Mesenchymal stem cell (in vitro differentiated cells and primary cell): ENCODE measurements at regions not wholly inside any gene's neighbourhood (a gene's known extent, or its start where the extent isn't known, plus 50 kb on each side); places are given as distances from the start of the nearest gene placed in this dataset.

ENCODE experiments used
- DNase-seq: peaks from one replicate; pipeline ENCODE4 v3.0.0-alpha.2; 2013
- H2AFZ ChIP-seq: one replicate; pipeline ENCODE4 v1.6.1; 2013; ENCODE audit warnings: low read depth, mild to moderate bottlenecking, control low read depth, inconsistent platforms, low read length, moderate library complexity
- H2AK5ac ChIP-seq: 2 replicates; pipeline ENCODE4 v1.6.1; 2013; ENCODE audit warnings: low read length, moderate library complexity, mild to moderate bottlenecking, inconsistent platforms; ENCODE audit not compliant: severe bottlenecking
- H2BK120ac ChIP-seq: one replicate; pipeline ENCODE4 v1.6.1; 2013; ENCODE audit warnings: low read depth, mild to moderate bottlenecking, inconsistent platforms, low read length, moderate library complexity
- H2BK12ac ChIP-seq, 2 experiments: one replicate each; pipeline ENCODE4 v1.6.1; 2013; ENCODE audit warnings: inconsistent platforms in 2 of 2, low read length in 2 of 2, mild to moderate bottlenecking in 2 of 2, moderate library complexity in 2 of 2, control low read depth in 1 of 2
- H2BK15ac ChIP-seq: one replicate; pipeline ENCODE4 v1.6.1; 2013; ENCODE audit warnings: mild to moderate bottlenecking, low read depth, inconsistent platforms; ENCODE audit not compliant: poor library complexity, severe bottlenecking
- H2BK5ac ChIP-seq: 2 replicates; pipeline ENCODE4 v1.6.1; 2013; ENCODE audit warnings: low read depth, mild to moderate bottlenecking, low read length, control low read depth, inconsistent platforms; ENCODE audit not compliant: poor library complexity, severe bottlenecking
- H3K14ac ChIP-seq, 2 experiments: one replicate each; pipeline ENCODE4 v1.6.1; 2013; ENCODE audit warnings: inconsistent platforms in 2 of 2, low read length in 2 of 2, control low read depth in 1 of 2, mild to moderate bottlenecking in 1 of 2, moderate library complexity in 1 of 2
- H3K18ac ChIP-seq, 2 experiments: one replicate each; pipeline ENCODE4 v1.6.1; 2013; ENCODE audit warnings: inconsistent platforms in 2 of 2, low read length in 2 of 2, control low read depth in 1 of 2, low read depth in 1 of 2, mild to moderate bottlenecking in 1 of 2
- H3K23ac ChIP-seq, 2 experiments: one replicate each; pipeline ENCODE4 v1.6.1; 2013; ENCODE audit warnings: inconsistent platforms in 2 of 2, low read length in 2 of 2, mild to moderate bottlenecking in 2 of 2, moderate library complexity in 2 of 2, control low read depth in 1 of 2
- H3K27ac ChIP-seq: 2 replicates; pipeline ENCODE4 v1.5.1; 2013; ENCODE audit warnings: mild to moderate bottlenecking, moderate library complexity, low read length, control low read depth, inconsistent platforms; ENCODE audit not compliant: poor library complexity, severe bottlenecking
- H3K27me3 ChIP-seq, 2 experiments: 2 replicates each; pipeline versions ENCODE4 v1.6.1 to v1.7.0; 2013; ENCODE audit warnings: low read length in 2 of 2, mild to moderate bottlenecking in 2 of 2, moderate library complexity in 2 of 2, control low read depth in 1 of 2, inconsistent platforms in 1 of 2; ENCODE audit not compliant: control insufficient read depth in 1 of 2, insufficient read depth in 1 of 2
- H3K36me3 ChIP-seq, 2 experiments: 2 replicates each; pipeline versions ENCODE4 v1.6.1 to v1.7.0; 2013; ENCODE audit warnings: low read length in 2 of 2, control low read depth in 1 of 2, inconsistent platforms in 1 of 2, low read depth in 1 of 2, mild to moderate bottlenecking in 1 of 2; ENCODE audit not compliant: insufficient read depth in 2 of 2, control insufficient read depth in 1 of 2
- H3K4ac ChIP-seq, 2 experiments: one replicate each; pipeline ENCODE4 v1.6.1; 2013; ENCODE audit warnings: inconsistent platforms in 2 of 2, low read length in 2 of 2, mild to moderate bottlenecking in 2 of 2, moderate library complexity in 2 of 2, control low read depth in 1 of 2, low read depth in 1 of 2
- H3K4me1 ChIP-seq: 2 replicates; pipeline ENCODE4 v1.6.1; 2013; ENCODE audit warnings: low read depth, low read length, control low read depth; ENCODE audit not compliant: control insufficient read depth, insufficient read depth
- H3K4me2 ChIP-seq: 2 replicates; pipeline ENCODE4 v1.6.1; 2013; ENCODE audit warnings: low read length, mild to moderate bottlenecking, inconsistent platforms; ENCODE audit not compliant: poor library complexity, severe bottlenecking
- H3K4me3 ChIP-seq, 2 experiments: 2 replicates each; pipeline versions ENCODE4 v1.5.1 to v1.7.0; 2013; ENCODE audit warnings: low read length in 2 of 2, mild to moderate bottlenecking in 2 of 2, control low read depth in 1 of 2, low read depth in 1 of 2; ENCODE audit not compliant: insufficient read depth in 1 of 2
- H3K79me1 ChIP-seq: replicated peaks from 2 replicates; pipeline ENCODE4 v1.6.1; 2013; ENCODE audit warnings: mild to moderate bottlenecking, control low read depth, low read length, inconsistent platforms; ENCODE audit not compliant: poor library complexity, severe bottlenecking
- H3K9ac ChIP-seq: 2 replicates; pipeline ENCODE4 v1.7.0; 2013; ENCODE audit warnings: mild to moderate bottlenecking, low read length, moderate library complexity
- H3K9me3 ChIP-seq: 2 replicates; pipeline ENCODE4 v1.7.0; 2013; ENCODE audit warnings: mild to moderate bottlenecking, low read length; ENCODE audit not compliant: control insufficient read depth
- H4K8ac ChIP-seq: one replicate; pipeline ENCODE4 v1.6.1; 2013; ENCODE audit warnings: inconsistent platforms, mild to moderate bottlenecking, low read length, moderate library complexity
- H4K91ac ChIP-seq: one replicate; pipeline ENCODE4 v1.6.1; 2013; ENCODE audit warnings: mild to moderate bottlenecking, low read length, inconsistent platforms
- WGBS: methylation state at CpG from one replicate; pipeline ENCODE4 v1.1.7; 2013; ENCODE audit warnings: mixed read lengths; 5-methylcytosine and 5-hydroxymethylcytosine counted together

- Histone ChIP-seq H3K4me1 (peaks cover 1% of the 10 kb centered on the region), H3K4me3 (no peak overlapping the region), H2BK12ac (peak overlapping the region; percentile 39 to 71), H3K4me2 (no peak overlapping the region), H2AFZ (no peak overlapping the region), H3K27me3 (no peaks in the 10 kb centered on the region), H3K27ac (no peak overlapping the region), H2BK5ac (no peak overlapping the region), H3K36me3 (no peaks in the 10 kb centered on the region), H2BK15ac (no peak overlapping the region), H4K8ac (no peak overlapping the region), H3K9me3 (no peaks in the 10 kb centered on the region), H2AK5ac (no peak overlapping the region), H3K79me1 (no peaks in the 10 kb centered on the region), H3K9ac (no peak overlapping the region), H3K14ac (no peak overlapping the region), H3K18ac (peak overlapping the region in 1 of 2 experiments; percentile 75), H3K4ac (no peak overlapping the region), H3K23ac (no peak overlapping the region), H4K91ac (no peak overlapping the region), H2BK120ac (no peak overlapping the region)
- no peak for DNase-seq
- 83% methylated on average over 2 of the region's 2 CpGs for WGBS
These were observed 121.6 kb upstream of the FST start for GRCh38 chr5:53358794-53359193.

GRCh38 chr5:53359916-53360517 lies 120.4 kb upstream of the FST start:
- no peak overlapping the region for H4K8ac ChIP-seq
- no peak overlapping the region for H3K14ac ChIP-seq
- H3K4me1 ChIP-seq, result peaks cover 1% of the 10 kb centered on the region
- H2AK5ac ChIP-seq, result no peak overlapping the region
- H3K4me2 ChIP-seq, result no peak overlapping the region
- no peak overlapping the region for H2BK5ac ChIP-seq
- H3K27ac ChIP-seq, result peak overlapping the region; percentile 76
- no peak overlapping the region for H3K18ac ChIP-seq
- no peak overlapping the region for H2AFZ ChIP-seq
- peak overlapping the region; percentile 77 for H3K9ac ChIP-seq
- H2BK15ac ChIP-seq, result no peak overlapping the region
- no peak for DNase-seq
- 71% methylated on average over 4 of the region's 4 CpGs for WGBS
- no peak overlapping the region for H2BK120ac ChIP-seq
- no peak overlapping the region for H2BK12ac ChIP-seq
- no peaks in the 10 kb centered on the region for H3K9me3 ChIP-seq
- H3K4ac ChIP-seq, result no peak overlapping the region
- no peak overlapping the region for H4K91ac ChIP-seq
- no peaks in the 10 kb centered on the region for H3K27me3 ChIP-seq
- H3K79me1 ChIP-seq, result no peaks in the 10 kb centered on the region
- no peak overlapping the region for H3K23ac ChIP-seq
- H3K4me3 ChIP-seq, result peak overlapping the region in 1 of 2 experiments; percentile 26
- no peaks in the 10 kb centered on the region for H3K36me3 ChIP-seq

GRCh38 chr5:53360811-53361210 lies 119.6 kb upstream of the FST start:
- Histone ChIP-seq H3K4me3 (no peak overlapping the region), H3K27me3 (no peaks in the 10 kb centered on the region), H3K36me3 (no peaks in the 10 kb centered on the region), H3K9me3 (no peaks in the 10 kb centered on the region), H3K14ac (no peak overlapping the region), H3K9ac (peak overlapping the region; percentile 77), H2BK15ac (no peak overlapping the region), H2AK5ac (no peak overlapping the region), H3K4ac (no peak overlapping the region), H4K91ac (no peak overlapping the region), H2BK120ac (no peak overlapping the region), H4K8ac (no peak overlapping the region), H3K4me2 (no peak overlapping the region), H3K23ac (no peak overlapping the region), H3K27ac (peak overlapping the region; percentile 76), H3K79me1 (no peaks in the 10 kb centered on the region), H3K4me1 (peaks cover 1% of the 10 kb centered on the region), H2BK12ac (peak overlapping the region in 1 of 2 experiments; percentile 71), H2BK5ac (no peak overlapping the region), H3K18ac (no peak overlapping the region), H2AFZ (no peak overlapping the region)
- peak; percentile 81 for DNase-seq

DNA sequence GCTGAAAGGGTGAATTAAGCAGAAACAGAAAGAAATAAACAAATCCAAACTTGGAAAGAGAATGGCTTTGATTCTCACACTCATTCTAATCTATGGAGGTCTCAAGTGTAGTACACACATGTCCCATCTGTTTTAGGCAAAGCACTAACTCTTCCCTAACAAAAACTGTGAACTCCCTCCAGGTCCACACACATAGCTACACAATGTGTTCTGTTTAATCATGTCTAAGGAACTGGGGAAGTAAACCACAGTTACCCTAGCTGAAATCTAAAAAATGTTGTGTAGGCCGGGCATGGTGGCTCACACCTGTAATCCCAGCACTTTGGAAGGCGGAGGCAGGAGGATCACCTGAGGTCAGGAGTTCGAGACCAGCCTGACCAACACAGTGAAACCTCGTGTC lies 118.7 kb upstream of the FST start:
- no peak overlapping the region for H3K23ac ChIP-seq
- peak overlapping the region; percentile 52 for H2BK15ac ChIP-seq
- H2AFZ ChIP-seq, result no peak overlapping the region
- H3K18ac ChIP-seq, result peak overlapping the region; percentile 74 to 85
- peak overlapping the region; percentile 70 for H3K9ac ChIP-seq
- H2BK120ac ChIP-seq, result no peak overlapping the region
- H3K4me1 ChIP-seq, result peaks cover 1% of the 10 kb centered on the region
- no peak overlapping the region for H4K91ac ChIP-seq
- H3K4ac ChIP-seq, result peak overlapping the region; percentile 24 to 81
- no peak overlapping the region for H3K4me3 ChIP-seq
- H3K27me3 ChIP-seq, result no peaks in the 10 kb centered on the region
- peak overlapping the region; percentile 35 for H3K27ac ChIP-seq
- no peak overlapping the region for H2BK5ac ChIP-seq
- H3K36me3 ChIP-seq, result no peaks in the 10 kb centered on the region
- H3K14ac ChIP-seq, result no peak overlapping the region
- no peaks in the 10 kb centered on the region for H3K79me1 ChIP-seq
- H2BK12ac ChIP-seq, result peak overlapping the region; percentile 82 to 83
- no peak for DNase-seq
- no peak overlapping the region for H3K4me2 ChIP-seq
- H4K8ac ChIP-seq, result no peak overlapping the region
- H2AK5ac ChIP-seq, result peak overlapping the region; percentile 85
- no peaks in the 10 kb centered on the region for H3K9me3 ChIP-seq
- WGBS, result 84% methylated on average over 4 of the region's 4 CpGs
